Natural killer cell (primary cell): ENCODE measurements at regions not wholly inside any gene's neighbourhood (a gene's known extent, or its start where the extent isn't known, plus 50 kb on each side); places are given as distances from the start of the nearest gene placed in this dataset.

Source experiments
- ATAC-seq, 3 donors: fragments of 150-1000 bp in 2 of 3; fragments of 200-7000 bp in 1 of 3; cut with Tn5 transposase; 1 replicate in 1 of 3; 2 replicates in 2 of 3; pipeline ENCODE4 v1.10.0; 2021; ENCODE audit warnings: mild to moderate bottlenecking in 2 of 3, moderate library complexity in 2 of 3
- DNase-seq, 2 donors: peaks; one replicate each; pipeline versions ENCODE4 v3.0.0 to v3.0.0-alpha.2; 2013 to 2021; ENCODE audit warnings: mixed read lengths in 1 of 2
- H3K27ac ChIP-seq: one replicate; pipeline ENCODE4 v1.5.1; 2013; ENCODE audit warnings: mild to moderate bottlenecking, low read length
- H3K27me3 ChIP-seq: one replicate; pipeline ENCODE4 v1.6.1; 2013; ENCODE audit warnings: low read length; ENCODE audit not compliant: control insufficient read depth, insufficient read depth
- H3K36me3 ChIP-seq: one replicate; pipeline ENCODE4 v1.6.1; 2013; ENCODE audit warnings: low read length; ENCODE audit not compliant: control insufficient read depth, insufficient read depth
- H3K4me1 ChIP-seq: one replicate; pipeline ENCODE4 v1.6.1; 2013; ENCODE audit warnings: low read length; ENCODE audit not compliant: control insufficient read depth, insufficient read depth
- H3K4me3 ChIP-seq: one replicate; pipeline ENCODE4 v1.5.1; 2013; ENCODE audit warnings: low read length
- H3K9me3 ChIP-seq: one replicate; pipeline ENCODE4 v1.6.1; 2013; ENCODE audit warnings: low read length; ENCODE audit not compliant: control insufficient read depth, insufficient read depth
- H3K27ac Mint-ChIP-seq, 2 donors: one replicate each; pipeline ENCODE4 v1.8.0; 2022; ENCODE audit warnings: mild to moderate bottlenecking in 2 of 2, mixed read lengths in 2 of 2, moderate library complexity in 1 of 2
- H3K27me3 Mint-ChIP-seq, 2 donors: one replicate each; pipeline ENCODE4 v1.8.0; 2022; ENCODE audit warnings: low read depth in 2 of 2, mixed read lengths in 2 of 2
- H3K36me3 Mint-ChIP-seq: one replicate; pipeline ENCODE4 v1.8.0; 2022; ENCODE audit warnings: mixed read lengths
- H3K4me1 Mint-ChIP-seq, 2 donors: one replicate each; pipeline ENCODE4 v1.8.0; 2022; ENCODE audit warnings: mixed read lengths in 2 of 2
- H3K4me3 Mint-ChIP-seq: one replicate; pipeline ENCODE4 v1.8.0; 2022; ENCODE audit warnings: mild to moderate bottlenecking, moderate library complexity, mixed read lengths
- H3K9me3 Mint-ChIP-seq, 2 donors: one replicate each; pipeline ENCODE4 v1.8.0; 2022; ENCODE audit warnings: mixed read lengths in 2 of 2
- CTCF ChIP-seq: fragments of 200-600 bp; IDR thresholded peaks from one replicate; pipeline ENCODE4 v1.8.0; 2022; ENCODE audit warnings: antibody characterized with exemption
- WGBS: methylation state at CpG from one replicate; pipeline ENCODE4 v1.1.7; 2013; ENCODE audit warnings: missing lambda C conversion rate; ENCODE audit not compliant: insufficient coverage; 5-methylcytosine and 5-hydroxymethylcytosine counted together
- intact Hi-C: fragments of 100-400 bp; cut with micrococcal nuclease; formaldehyde crosslinking; loops from one replicate; pipeline ENCODE4 v1.14.2; 2022

GRCh38 chr1:29685387-29685786, 449.1 kb downstream of the PTPRU start:
- ATAC-seq (no peak), DNase-seq (no peak)
- Mint-ChIP-seq H3K4me1 (no peaks in the 10 kb centered on the region), H3K36me3 (no peaks in the 10 kb centered on the region), H3K27ac (no peak overlapping the region), H3K27me3 (peaks cover 2 to 4% of the 10 kb centered on the region in 2 donors), H3K4me3 (no peak overlapping the region), H3K9me3 (no peaks in the 10 kb centered on the region)
- Histone ChIP-seq H3K4me3 (no peak overlapping the region), H3K27ac (no peak overlapping the region), H3K27me3 (no peaks in the 10 kb centered on the region), H3K9me3 (no peaks in the 10 kb centered on the region), H3K36me3 (no peaks in the 10 kb centered on the region), H3K4me1 (no peaks in the 10 kb centered on the region)
- no peak for TF ChIP-seq CTCF
- 81% methylated on average over 3 of the region's 3 CpGs for WGBS
- intact Hi-C loops = no loop called here

GRCh38 chr1:29684141-29684540, 447.8 kb downstream of the PTPRU start:
- H3K9me3 Mint-ChIP-seq = no peaks in the 10 kb centered on the region

GRCh38 chr1:29683472-29683871, 447.1 kb downstream of the PTPRU start:
- 92% methylated on average over 5 of the region's 5 CpGs for WGBS
- DNase-seq (no peak), ATAC-seq (no peak)
- no peaks in the 10 kb centered on the region for H3K27me3 ChIP-seq
- no peak for TF ChIP-seq CTCF
- H3K9me3 ChIP-seq = no peaks in the 10 kb centered on the region
- Mint-ChIP-seq H3K27me3 (peaks cover 0 to 4% of the 10 kb centered on the region in 2 donors), H3K4me1 (no peaks in the 10 kb centered on the region), H3K4me3 (no peak overlapping the region), H3K9me3 (no peaks in the 10 kb centered on the region), H3K36me3 (no peaks in the 10 kb centered on the region), H3K27ac (no peak overlapping the region)
- intact Hi-C loops = no loop called here
- no peaks in the 10 kb centered on the region for H3K36me3 ChIP-seq
- H3K4me1 ChIP-seq = no peaks in the 10 kb centered on the region
- no peak overlapping the region for H3K27ac ChIP-seq
- H3K4me3 ChIP-seq = no peak overlapping the region

More at GRCh38 chr1:29684141-29684540, 447.8 kb downstream of the PTPRU start:
- no peak for TF ChIP-seq CTCF
- H3K4me3 ChIP-seq = no peak overlapping the region
- no peaks in the 10 kb centered on the region for H3K4me1 ChIP-seq
- Mint-ChIP-seq H3K27me3 (peaks cover 0 to 4% of the 10 kb centered on the region in 2 donors), H3K4me1 (no peaks in the 10 kb centered on the region), H3K4me3 (no peak overlapping the region), H3K36me3 (no peaks in the 10 kb centered on the region), H3K27ac (no peak overlapping the region)
- H3K27ac ChIP-seq = no peak overlapping the region
- 74% methylated on average over 8 of the region's 8 CpGs for WGBS
- no peaks in the 10 kb centered on the region for H3K9me3 ChIP-seq
- no peaks in the 10 kb centered on the region for H3K36me3 ChIP-seq
- intact Hi-C loops = no loop called here
- no peaks in the 10 kb centered on the region for H3K27me3 ChIP-seq
- ATAC-seq (no peak), DNase-seq (no peak)

GRCh38 chr1:29682919-29683295, 446.6 kb downstream of the PTPRU start:
- H3K27me3 ChIP-seq = no peaks in the 10 kb centered on the region
- 29% methylated on average over 3 of the region's 3 CpGs for WGBS
- no peaks in the 10 kb centered on the region for H3K4me1 Mint-ChIP-seq
- H3K36me3 Mint-ChIP-seq = no peaks in the 10 kb centered on the region
- DNase-seq = no peak
- H3K27ac Mint-ChIP-seq = no peak overlapping the region
- H3K9me3 ChIP-seq = no peaks in the 10 kb centered on the region
- TF ChIP-seq CTCF = no peak
- H3K27me3 Mint-ChIP-seq = peaks cover 0 to 4% of the 10 kb centered on the region in 2 donors
- no peaks in the 10 kb centered on the region for H3K9me3 Mint-ChIP-seq
- intact Hi-C loops = no loop called here
- ATAC-seq = no peak
- H3K27ac ChIP-seq = no peak overlapping the region
- H3K36me3 ChIP-seq = no peaks in the 10 kb centered on the region
- H3K4me3 ChIP-seq = no peak overlapping the region
- H3K4me3 Mint-ChIP-seq = no peak overlapping the region
- H3K4me1 ChIP-seq = no peaks in the 10 kb centered on the region
